Left kidney (tissue), 1 donor: ENCODE measurements at regions not wholly inside any gene's neighbourhood (a gene's known extent, or its start where the extent isn't known, plus 50 kb on each side); places are given as distances from the start of the nearest gene placed in this dataset.

Experiments used
- DNase-seq: peaks from one replicate; pipeline ENCODE4 v3.0.0-alpha.2; 2013

DNA sequence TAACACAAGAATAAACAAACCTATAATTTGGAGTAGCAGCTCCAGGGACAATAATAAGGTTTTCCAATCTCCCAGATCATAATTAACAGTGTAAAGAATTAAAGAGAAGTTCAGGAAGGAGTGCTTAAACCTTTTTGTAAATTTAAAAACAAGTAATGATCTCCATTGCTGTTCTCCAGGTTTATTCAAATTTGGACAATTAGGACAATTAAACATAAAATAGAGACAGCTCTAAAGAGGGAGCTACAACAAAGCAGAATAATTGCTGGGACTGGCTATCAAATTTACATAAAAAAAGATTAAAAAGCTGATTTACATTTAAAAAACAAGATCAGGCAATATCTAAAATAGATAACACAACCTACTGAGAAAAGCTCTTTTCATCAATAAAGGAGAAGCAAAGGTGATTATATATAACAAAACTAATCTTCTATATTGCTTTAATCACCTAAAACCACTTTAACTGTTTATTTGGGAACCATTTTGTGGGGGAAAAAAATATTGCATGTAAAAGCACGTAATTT, 80.1 kb upstream of the CREB1 start:
- no peak for DNase-seq

DNA sequence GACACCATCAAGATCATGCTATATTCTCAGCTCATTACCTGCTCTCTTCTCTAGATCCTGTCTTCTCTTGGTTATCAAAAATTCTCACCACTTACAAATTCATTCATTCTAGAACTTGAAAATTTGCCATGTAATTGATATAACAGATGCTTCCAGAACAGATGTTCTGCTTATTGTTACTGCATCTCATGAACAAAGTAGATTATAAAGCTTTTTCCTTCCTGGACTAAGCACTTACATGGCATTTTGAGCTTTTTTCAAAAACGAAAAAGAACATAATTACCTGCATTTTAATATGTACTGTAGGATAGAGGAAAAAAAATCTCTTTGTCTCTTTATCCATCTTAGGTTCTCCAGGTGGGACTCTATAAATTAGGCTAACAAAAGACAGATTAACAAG, 79.6 kb upstream of the CREB1 start:
- no peak for DNase-seq

DNA sequence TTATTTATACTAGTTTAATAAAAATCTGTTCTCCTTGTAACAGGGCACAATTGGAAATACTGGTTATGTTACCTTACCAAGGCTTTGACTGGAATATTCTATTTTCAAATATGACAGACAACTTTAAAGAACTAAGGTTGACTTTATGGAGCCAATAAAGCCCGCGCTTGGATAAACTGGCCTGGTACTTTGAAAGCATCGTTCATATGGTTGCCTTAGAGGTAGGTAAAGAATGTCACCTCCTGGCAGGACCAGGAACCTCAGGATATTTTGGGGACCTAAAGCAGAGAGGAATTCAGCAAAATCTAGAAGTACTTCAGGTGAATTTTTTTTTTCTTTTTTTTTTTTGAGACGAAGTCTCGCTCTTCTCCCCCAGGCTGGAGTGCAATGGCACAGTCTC, 71.2 kb upstream of the CREB1 start:
- no peak for DNase-seq

DNA sequence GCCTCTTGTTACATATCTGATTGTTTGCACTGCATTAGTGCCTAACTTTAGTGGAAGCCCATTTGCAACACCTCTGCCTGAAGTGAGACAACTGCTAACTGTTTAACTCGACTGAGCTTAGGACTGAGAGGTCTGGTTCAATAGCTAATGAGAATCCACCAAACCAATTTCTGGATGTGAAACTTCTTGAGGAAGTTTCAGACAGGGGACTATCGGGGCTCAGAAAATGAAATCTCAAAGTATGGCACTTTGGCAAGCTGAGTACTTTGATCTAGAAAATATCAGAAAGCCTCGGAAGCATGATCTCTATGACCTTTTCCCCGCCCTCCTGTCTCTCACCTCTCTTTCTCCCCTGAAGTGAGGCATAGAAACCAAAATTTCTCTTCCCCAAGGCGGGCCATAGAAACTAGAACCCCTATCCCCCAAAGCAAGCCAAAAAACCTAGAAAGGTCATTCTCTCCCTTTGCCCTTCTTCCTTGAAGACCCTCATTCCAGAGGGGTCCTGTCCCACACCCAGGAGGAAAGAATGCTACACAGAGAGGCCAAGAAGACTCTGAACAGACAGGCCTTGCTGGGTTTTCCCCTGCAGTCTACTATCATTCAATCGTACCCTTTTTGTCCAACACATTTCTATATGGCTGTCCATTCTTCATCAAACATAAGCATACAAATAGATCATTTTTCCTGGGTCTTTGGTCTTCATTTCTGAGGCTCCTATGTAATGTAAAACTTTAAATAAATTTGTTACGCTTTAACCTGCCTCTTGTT, 69.6 kb upstream of the CREB1 start:
- DNase-seq = no peak

DNA sequence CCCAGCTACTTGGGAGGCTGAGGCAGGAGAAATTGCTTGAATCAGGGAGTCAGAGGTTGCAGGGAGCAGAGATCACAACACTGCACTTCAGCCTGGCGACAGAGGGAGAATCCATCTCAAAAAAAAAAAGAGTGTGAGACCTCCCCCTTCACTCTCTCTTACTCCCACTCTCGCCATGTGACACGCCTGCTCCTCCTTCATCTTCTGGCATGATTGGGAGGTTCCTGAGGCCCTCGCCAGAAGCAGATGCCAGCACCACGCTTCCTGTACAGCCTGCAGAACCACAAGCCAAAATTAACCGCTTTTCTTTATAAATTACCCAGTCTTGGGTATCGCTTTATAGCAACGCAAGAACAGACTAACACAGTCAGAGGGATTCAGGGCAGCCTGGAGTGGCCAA, 66.3 kb upstream of the CREB1 start:
- no peak for DNase-seq

DNA sequence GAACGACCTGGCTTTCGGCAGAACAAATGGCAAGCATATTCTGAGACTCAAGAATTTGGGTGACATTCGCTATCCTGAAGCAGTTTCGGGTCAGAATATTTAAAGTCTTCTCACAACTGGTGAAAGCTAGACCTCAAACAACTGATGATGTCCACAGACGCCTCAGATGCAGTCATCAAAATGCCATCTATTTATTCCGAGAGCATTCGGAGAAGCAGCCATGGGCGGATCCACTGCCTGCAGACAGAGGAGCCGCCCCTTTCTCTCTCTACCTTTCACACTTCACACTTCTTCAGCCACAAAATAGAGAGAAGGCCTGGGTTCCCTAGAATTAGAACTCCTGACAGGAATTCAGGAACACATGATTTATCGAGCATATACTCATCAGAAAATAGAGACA, 65.8 kb upstream of the CREB1 start:
- no peak for DNase-seq

DNA sequence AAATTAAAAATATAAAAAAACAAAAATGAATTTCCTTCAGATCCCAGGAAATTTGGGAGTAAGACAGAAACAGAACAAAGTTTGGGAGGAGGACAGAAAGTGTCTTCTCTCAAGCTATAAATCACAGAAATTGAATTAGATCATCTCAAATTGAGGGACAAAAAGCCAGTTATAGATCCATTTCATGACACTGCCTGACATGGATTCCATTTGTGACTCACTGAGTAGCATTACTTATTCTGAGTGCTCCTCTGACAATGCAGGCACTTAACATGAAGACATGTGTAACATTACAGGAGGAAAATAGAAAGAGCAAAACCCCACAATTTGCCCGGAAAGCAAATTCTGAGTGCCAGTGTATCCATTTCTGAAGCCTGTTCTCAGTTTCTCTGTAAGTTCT, 63.9 kb upstream of the CREB1 start:
- no peak for DNase-seq

DNA sequence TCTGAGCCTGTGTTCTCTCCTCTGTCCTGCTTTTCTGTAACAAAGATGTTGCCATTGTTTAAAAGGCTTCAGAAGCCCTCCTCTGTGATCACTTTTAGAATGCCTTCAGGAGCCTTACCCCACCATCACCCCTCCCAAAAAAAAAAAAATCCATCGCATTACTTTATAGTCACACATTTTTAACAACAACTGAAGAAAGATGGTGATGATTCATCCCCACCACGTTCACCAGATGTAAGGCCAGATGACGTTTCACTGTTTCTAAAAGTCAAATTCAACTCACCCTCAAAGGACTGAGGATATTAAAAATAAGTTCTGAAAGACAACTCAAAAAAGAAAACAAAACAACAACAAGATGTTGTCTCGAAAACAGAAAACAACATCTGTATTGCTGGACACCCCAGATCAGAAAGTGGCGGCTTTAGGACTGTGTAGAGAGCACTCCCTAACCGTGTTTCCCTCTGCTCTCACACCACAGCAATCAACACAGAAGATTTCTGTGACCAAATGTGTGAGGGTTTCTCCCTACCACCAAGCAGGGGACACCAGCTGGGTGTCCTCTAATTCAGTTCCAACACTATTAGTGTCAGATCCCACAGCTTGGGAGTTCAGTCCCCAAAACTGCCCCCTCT, 61.9 kb upstream of the CREB1 start:
- DNase-seq = no peak

DNA sequence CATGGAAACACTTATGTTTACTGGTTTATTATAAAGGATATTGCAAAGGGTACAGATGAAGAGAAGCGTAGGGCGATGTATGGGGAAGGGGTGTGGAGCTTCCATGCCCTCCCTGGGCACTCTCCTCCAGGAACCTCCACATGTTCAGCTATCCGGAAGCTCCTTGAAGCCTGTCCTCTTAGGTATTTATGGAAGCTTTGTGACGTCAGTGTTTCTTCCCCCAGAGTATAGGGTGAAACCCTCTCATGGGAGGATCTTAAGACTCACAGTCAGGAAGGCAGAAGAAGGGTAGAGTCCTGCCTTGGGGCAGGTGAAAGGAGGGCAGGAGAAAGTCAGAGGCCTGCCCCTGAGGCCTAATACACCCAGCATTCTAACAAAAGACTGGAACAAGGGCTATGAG, 61.3 kb upstream of the CREB1 start:
- no peak for DNase-seq

DNA sequence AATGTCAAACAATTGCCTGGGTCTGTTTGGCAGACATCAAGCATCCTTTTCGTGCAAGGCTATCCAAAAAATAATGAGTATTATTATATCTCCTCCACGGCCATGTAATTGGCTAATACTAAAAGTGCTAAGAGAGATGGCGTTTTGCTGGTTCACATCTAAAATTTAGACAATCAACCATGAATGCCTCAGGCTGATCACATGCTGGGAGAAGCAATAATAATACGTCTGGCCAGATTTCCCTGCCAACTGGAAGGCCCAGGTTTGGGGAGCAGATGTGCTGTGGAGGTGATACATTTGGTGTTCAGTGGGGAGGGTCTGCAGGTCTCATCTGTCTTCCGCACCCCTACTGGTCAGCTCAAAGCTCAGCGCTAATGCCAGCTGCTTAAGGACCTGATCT, 60.3 kb upstream of the CREB1 start:
- DNase-seq = no peak

DNA sequence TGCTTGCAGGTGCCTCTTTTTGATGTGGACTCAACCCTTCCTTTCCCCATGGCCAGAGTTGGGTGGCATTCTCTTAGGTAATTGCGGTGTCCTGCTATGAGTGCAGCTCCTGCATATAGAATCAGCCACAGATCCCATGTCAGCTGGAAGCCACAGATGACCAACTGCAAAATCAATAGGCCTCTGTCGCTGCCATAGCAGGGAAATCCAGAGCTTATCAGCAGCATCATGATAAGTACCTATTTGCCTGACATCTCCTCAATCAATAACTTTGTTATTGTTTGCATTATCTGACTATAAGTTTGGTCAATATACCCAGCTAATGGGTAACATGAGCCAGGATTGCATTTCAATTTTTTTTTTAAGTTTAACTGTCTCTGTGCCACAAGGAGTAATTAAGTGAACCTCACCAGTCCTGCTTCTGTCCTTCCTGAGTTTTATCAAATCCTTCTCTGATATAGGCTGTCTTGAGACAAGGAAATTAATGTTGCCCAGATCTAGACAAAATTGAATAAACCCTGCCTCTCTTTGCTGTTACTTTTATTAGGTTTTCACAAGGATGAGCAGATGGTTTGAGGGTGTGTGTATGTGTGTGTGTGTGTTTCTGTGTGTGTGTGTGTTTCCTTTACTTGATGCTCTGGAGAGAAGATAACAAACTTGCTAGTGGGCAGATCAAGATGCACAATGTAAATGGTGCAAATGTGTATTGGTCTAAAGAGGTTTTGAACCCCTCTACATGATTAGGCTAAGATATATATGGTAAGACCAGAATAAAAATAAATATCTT, 59.6 kb upstream of the CREB1 start:
- DNase-seq = no peak

DNA sequence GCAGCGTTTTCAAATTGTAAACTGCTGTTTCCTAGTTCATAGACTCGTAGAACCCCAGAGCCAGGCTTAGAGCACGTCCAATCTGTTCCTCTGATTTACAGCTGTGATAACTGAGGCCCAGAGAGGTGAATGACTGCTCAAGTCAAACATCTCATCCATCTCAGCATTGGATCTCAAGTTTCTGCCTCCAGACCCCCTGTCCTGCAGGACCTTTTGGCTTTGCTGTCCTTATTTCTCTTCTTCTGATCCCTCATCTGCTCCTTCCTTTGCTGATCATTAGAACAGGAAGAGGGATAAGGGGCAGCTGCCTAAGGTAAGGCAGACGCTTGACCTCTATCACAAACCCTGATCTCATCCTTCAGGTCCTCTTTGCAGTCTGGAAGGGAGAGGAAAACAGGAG, 58.5 kb upstream of the CREB1 start:
- DNase-seq = no peak

DNA sequence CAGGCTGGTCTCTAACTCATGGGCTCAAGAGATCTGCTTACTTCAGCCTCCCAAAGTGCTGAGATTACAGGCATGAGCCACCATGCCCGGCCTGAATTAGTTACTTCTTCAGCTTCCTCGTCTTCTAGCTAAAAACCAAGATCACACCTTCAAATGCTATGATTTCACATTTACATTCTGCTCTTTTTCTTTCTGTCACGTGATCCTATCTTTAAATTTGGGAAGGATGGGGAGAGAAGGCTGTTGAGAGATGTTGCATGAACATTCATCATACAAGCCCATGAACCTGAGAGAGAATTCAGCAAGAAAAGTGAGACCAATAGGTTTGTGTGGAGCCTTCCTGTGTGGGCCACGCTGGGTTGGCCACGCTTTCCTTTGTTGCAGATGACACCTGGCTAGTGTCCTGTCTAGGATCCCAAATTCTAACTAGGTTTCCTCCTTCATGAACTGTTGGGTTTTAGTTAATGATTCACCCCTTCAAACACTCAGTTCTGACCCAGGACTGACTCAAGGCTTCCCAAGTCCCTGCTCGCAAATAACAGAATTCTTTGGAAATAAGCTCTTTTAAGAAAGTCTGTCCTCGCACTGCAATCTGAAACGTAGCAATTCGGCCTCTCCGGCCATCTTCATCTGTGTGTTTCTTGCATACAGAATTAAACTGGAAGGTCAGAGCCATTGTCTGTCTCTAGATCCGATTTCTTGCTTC, 57.3 kb upstream of the CREB1 start:
- DNase-seq = no peak

DNA sequence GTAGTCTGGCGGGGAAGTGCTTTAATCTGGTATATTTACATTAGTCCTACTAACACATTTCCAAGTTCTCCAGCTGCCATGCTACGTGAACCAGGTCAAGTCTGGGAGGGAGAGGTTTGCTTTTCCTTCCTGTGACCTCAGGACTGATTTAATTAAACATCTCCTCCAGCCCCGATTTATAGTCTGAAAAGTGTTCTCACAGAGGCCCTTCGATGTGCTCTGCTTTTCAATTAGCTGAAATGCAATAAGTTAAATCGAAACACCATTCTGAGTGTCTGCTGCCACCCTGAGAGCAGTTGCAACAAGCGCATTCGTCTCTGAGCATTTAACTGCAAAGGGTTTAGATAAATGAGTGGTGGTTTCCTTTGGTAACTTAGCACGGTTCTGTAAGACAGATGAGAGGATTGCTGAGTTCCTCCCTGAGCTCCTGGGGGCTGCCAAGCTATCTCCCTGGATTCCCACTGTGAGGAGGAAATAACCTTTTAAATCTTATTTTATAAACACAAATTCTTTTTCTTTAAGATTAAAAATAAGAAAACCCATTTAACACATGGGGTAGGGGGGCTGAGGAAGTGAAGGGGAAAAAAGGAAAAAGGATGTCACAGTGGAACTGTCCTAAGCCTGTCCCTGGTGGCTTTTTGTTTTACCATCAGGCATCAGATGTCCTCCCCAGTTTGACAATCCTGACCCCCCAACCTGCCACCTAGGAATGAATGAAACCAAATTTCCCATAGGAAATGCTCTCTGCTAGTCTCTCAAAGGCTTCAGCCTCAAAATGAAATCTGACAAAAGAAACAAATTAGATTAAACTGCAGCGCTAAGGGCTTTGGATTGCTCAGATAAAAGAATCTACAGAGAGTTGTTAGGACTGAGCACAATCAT, 56.5 kb upstream of the CREB1 start:
- DNase-seq = peak; percentile 85

DNA sequence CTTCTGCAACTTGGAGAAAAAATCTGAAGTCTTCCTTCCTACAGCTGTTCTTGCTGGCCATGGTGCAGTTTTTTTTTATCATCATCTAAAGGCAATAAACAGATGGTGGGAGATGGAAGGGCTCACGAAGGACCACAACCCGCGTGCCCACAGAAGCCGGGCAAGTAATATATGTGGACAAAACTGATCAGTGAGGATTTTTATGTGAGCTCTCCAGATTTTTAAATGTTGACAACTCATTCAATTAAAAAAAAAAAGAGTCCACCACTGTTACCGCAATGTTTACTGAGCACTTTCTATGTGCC, 55.9 kb upstream of the CREB1 start:
- no peak for DNase-seq

DNA sequence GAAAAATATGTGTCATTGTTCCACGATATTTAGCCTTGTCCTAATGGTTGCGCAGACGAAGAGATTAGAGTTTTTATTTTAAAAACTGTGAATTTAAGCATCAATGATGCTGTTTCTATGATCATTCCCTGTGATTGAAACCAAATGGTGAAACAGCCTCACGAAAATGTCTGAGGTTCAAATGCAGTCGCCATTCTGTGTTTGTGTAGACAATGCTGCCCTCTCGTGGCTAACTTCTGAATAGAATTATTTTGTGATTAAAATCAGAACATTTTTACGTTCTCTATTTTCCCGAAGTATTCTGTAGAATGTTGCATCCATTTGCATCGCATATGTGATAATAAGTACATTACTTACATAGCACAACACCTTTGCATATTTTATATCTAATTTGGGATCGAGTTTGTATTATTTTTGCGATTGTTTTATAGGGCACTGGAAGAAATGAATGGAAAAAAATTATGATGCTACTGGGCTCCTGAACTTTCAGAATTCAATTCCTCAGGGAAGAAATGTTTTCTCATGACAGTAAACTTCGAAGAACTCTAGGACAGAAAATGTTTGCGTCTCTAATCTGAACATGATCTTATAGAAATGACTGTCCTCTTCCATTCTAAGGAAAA, 54.8 kb upstream of the CREB1 start:
- DNase-seq = peak; percentile 63

DNA sequence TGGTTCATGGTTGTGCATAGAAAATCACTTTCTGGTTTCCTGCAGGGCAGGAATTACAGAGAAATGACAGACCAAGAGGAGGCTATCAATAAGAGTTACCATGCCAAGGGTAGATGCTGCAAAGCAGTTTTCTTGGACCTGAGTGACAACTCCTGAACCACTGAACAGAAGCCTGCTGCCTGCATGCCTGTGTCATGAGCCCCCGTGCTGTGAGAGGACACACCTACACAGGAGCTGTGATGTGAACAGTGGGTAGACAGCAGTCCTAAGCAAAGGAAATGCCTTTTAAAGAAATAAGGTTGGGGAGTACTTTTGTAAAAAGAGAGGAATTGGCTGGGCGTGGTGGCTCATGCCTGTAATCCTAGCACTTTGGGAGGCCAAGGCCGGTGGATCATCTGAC, 54.2 kb upstream of the CREB1 start:
- no peak for DNase-seq

DNA sequence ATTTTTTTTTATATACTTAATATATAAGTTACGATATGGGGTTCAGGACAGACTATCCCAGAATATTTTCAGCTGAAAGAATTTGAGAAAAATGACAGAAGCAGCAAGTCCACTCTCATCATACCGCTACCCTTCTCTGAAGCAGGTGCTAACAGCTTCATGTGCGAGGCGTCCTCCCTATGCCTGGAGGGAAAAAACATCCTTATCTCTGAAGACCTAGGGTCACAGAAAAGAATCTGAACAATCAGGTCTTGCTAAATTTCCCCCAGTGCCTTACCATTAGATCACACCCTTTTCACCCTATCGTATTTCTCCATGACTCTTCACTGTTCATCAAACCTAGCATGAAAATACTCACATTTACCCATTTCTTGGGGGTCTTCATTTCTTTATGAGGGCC, 51.9 kb upstream of the CREB1 start:
- DNase-seq = no peak

DNA sequence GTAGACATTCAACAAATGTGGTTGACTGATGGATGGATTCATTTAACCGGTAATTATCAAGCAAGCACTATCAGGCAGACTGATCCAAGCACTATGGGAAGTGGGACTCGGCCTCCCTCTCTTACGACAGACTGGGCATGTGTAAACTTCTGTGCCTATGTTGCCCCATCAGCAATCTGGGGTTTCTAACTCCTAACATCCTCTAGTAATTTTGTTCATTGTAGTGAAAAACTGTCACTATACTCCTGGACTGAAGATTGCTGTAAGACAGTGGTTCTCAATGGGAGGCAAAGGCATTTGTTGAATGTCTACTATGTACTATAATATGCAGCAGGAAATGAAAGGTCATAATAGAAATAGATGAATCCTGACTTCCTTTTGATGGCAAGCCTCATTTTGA, 51.2 kb upstream of the CREB1 start:
- DNase-seq = no peak

DNA sequence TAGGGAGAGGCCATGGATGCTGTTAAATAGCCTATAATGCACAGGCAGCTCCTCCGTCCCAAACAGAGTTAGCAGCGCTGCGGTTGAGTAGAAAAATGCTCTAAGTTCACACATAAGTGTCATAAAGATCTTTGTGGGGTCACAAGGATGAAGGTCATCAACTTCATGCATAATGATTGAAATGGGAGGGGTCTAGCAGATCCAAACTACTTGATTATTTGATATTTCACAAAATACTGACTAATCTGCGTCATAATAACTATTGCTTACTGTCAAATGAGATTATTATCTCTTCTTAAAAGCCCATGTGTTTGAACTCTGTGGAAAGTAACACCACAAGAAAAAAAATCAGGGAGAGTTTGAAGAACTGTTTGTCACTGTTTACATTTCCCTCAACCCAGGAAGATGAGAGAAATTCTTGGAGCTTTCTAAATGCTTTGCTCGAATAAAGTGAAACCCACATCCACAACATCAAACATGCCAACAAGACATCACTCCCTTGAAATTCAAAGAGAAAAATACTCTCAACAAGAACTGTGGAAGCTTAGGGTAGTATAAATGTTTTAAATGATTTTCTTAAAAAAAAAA, 50.5 kb upstream of the CREB1 start:
- DNase-seq = no peak
